Right atrium auricular region (tissue), 2 donors: ENCODE measurements at regions not wholly inside any gene's neighbourhood (a gene's known extent, or its start where the extent isn't known, plus 50 kb on each side); places are given as distances from the start of the nearest gene placed in this dataset.

Experiments used
- DNase-seq: peaks from one replicate; pipeline ENCODE4 v3.0.0-alpha.2; 2019; ENCODE audit warnings: low spot score
- H3K27ac ChIP-seq, 2 donors: fragments of 200-600 bp; sonication (generic); 1 replicate in 1 of 2; 2 replicates in 1 of 2; pipeline ENCODE4 v1.5.1; 2016 to 2019
- H3K27me3 ChIP-seq, 2 donors: fragments of 200-600 bp; sonication (generic); one replicate each; pipeline versions ENCODE4 v1.5.1 to v1.6.0; 2017 to 2019
- H3K36me3 ChIP-seq: fragments of 200-600 bp; sonication (generic); one replicate; pipeline ENCODE4 v1.5.1; 2016
- H3K4me1 ChIP-seq, 2 donors: fragments of 200-600 bp; sonication (generic); one replicate each; pipeline versions ENCODE4 v1.5.1 to v1.6.0; 2017 to 2019
- H3K4me3 ChIP-seq, 2 donors: fragments of 200-600 bp; sonication (generic); 1 replicate in 1 of 2; 2 replicates in 1 of 2; pipeline ENCODE4 v1.5.1; 2017 to 2019; ENCODE audit warnings: mild to moderate bottlenecking in 1 of 2, moderate library complexity in 1 of 2
- H3K9me3 ChIP-seq, 2 donors: fragments of 200-600 bp; sonication (generic); one replicate each; pipeline ENCODE4 v1.5.1; 2019
- CTCF ChIP-seq, 2 donors: fragments of 200-600 bp; sonication (generic); IDR thresholded peaks; one replicate each; pipeline ENCODE4 v1.5.1; 2019; ENCODE audit warnings: antibody characterized with exemption in 2 of 2

GRCh38 chr1:47562799-47563198, 125.0 kb downstream of the FOXD2 start:
- no peak for DNase-seq
- H3K4me1 ChIP-seq: no peaks in the 10 kb centered on the region
- no peaks in the 10 kb centered on the region for H3K9me3 ChIP-seq
- H3K4me3 ChIP-seq: no peak overlapping the region
- no peak overlapping the region for H3K27ac ChIP-seq
- H3K27me3 ChIP-seq: no peaks in the 10 kb centered on the region
- no peaks in the 10 kb centered on the region for H3K36me3 ChIP-seq
- TF ChIP-seq CTCF (IDR thresholded peaks at IDR 0.05): no peak

- no peaks in the 10 kb centered on the region for H3K4me1 ChIP-seq
- TF ChIP-seq CTCF (IDR thresholded peaks at IDR 0.05): no peak
- H3K27ac ChIP-seq: no peak overlapping the region
- DNase-seq: no peak
- no peaks in the 10 kb centered on the region for H3K9me3 ChIP-seq
- no peaks in the 10 kb centered on the region for H3K27me3 ChIP-seq
- H3K4me3 ChIP-seq: no peak overlapping the region
- H3K36me3 ChIP-seq: no peaks in the 10 kb centered on the region
Measured at GRCh38 chr1:47563201-47563600, 125.4 kb downstream of the FOXD2 start.

GRCh38 chr1:47564570-47564969, 126.7 kb downstream of the FOXD2 start:
- no peak overlapping the region for H3K4me3 ChIP-seq
- peaks cover 0 to 8% of the 10 kb centered on the region in 2 donors for H3K4me1 ChIP-seq
- TF ChIP-seq CTCF (IDR thresholded peaks at IDR 0.05): no peak
- no peak for DNase-seq
- H3K9me3 ChIP-seq: no peaks in the 10 kb centered on the region
- no peak overlapping the region for H3K27ac ChIP-seq
- H3K36me3 ChIP-seq: no peaks in the 10 kb centered on the region
- H3K27me3 ChIP-seq: no peaks in the 10 kb centered on the region

- Histone ChIP-seq H3K9me3 (no peaks in the 10 kb centered on the region), H3K4me1 (peaks cover 0 to 14% of the 10 kb centered on the region in 2 donors), H3K36me3 (no peaks in the 10 kb centered on the region), H3K27me3 (no peaks in the 10 kb centered on the region), H3K4me3 (no peak overlapping the region), H3K27ac (no peak overlapping the region)
- TF ChIP-seq CTCF (IDR thresholded peaks at IDR 0.05): no peak
- DNase-seq: no peak
Measured at GRCh38 chr1:47565092-47565491, 127.2 kb downstream of the FOXD2 start.

GRCh38 chr1:47565676-47566075, 127.8 kb downstream of the FOXD2 start:
- Histone ChIP-seq H3K36me3 (no peaks in the 10 kb centered on the region), H3K27me3 (no peaks in the 10 kb centered on the region), H3K27ac (no peak overlapping the region), H3K4me3 (no peak overlapping the region), H3K4me1 (peaks cover 0 to 15% of the 10 kb centered on the region in 2 donors), H3K9me3 (no peaks in the 10 kb centered on the region)
- TF ChIP-seq CTCF (IDR thresholded peaks at IDR 0.05): no peak
- no peak for DNase-seq

GRCh38 chr1:47568763-47569162, 130.9 kb downstream of the FOXD2 start:
- DNase-seq: no peak
- TF ChIP-seq CTCF (IDR thresholded peaks at IDR 0.05): no peak
- no peak overlapping the region for H3K27ac ChIP-seq
- H3K9me3 ChIP-seq: no peaks in the 10 kb centered on the region
- H3K36me3 ChIP-seq: no peaks in the 10 kb centered on the region
- H3K27me3 ChIP-seq: no peaks in the 10 kb centered on the region
- peaks cover 0 to 15% of the 10 kb centered on the region in 2 donors for H3K4me1 ChIP-seq
- no peak overlapping the region for H3K4me3 ChIP-seq
